ENCODE measurements at regions not wholly inside any gene's neighbourhood (a gene's known extent, or its start where the extent isn't known, plus 50 kb on each side); places are given as distances from the start of the nearest gene placed in this dataset.

- TF ChIP-seq CTCF (IDR thresholded peaks at IDR 0.05), result no peak
- TF ChIP-seq POLR2A (IDR thresholded peaks at IDR 0.05), result no peak
These were observed 117.3 kb downstream of the SHANK2 start for GRCh38 chr11:71135112-71135511.
